Psoas muscle (tissue), 7 donors: ENCODE measurements at regions not wholly inside any gene's neighbourhood (a gene's known extent, or its start where the extent isn't known, plus 50 kb on each side); places are given as distances from the start of the nearest gene placed in this dataset.

Experiments
- ATAC-seq, 4 donors: fragments of 200-7000 bp; cut with Tn5 transposase; one replicate each; pipeline ENCODE4 v1.9.1; 2020; ENCODE audit warnings: moderate library complexity in 3 of 4, mild to moderate bottlenecking in 2 of 4
- DNase-seq, 2 donors: peaks; one replicate each; pipeline ENCODE4 v3.0.0-alpha.2; 2020
- H3K27ac ChIP-seq: fragments of 200-600 bp; one replicate; pipeline ENCODE4 v1.8.0; 2022
- H3K27me3 ChIP-seq, 3 donors: fragments of 200-600 bp in 1 of 3; one replicate each; pipeline versions ENCODE4 v1.6.1 to v1.8.0; 2013 to 2022; ENCODE audit warnings: low read length in 2 of 3, mild to moderate bottlenecking in 2 of 3, moderate library complexity in 1 of 3; ENCODE audit not compliant: insufficient read depth in 3 of 3
- H3K36me3 ChIP-seq, 2 donors: fragments of 200-600 bp in 1 of 2; one replicate each; pipeline versions ENCODE4 v1.6.1 to v1.8.0; 2013 to 2022; ENCODE audit warnings: low read depth in 1 of 2, mild to moderate bottlenecking in 1 of 2, moderate library complexity in 1 of 2; ENCODE audit not compliant: insufficient read depth in 1 of 2
- H3K4me1 ChIP-seq: fragments of 200-600 bp; one replicate; pipeline ENCODE4 v1.8.0; 2022
- H3K4me3 ChIP-seq: fragments of 200-600 bp; one replicate; pipeline ENCODE4 v1.8.0; 2022; ENCODE audit warnings: mild to moderate bottlenecking
- H3K9me3 ChIP-seq: fragments of 200-600 bp; one replicate; pipeline ENCODE4 v1.8.0; 2022
- WGBS, 3 donors: extraction: QIAGEN DNeasy Blood & Tissue Kit; methylation state at CpG; one replicate each; pipeline versions ENCODE4 v1.1.6 to v1.1.7; 2013; 5-methylcytosine and 5-hydroxymethylcytosine counted together
- intact Hi-C, 2 donors: fragments of 100-400 bp; cut with DNase I; formaldehyde crosslinking; loops; one replicate each; pipeline versions ENCODE4 v1.11.0 to v1.14.2; 2022
- TF ChIP-seq, protein P1 (sequence below): fragments of 200-600 bp; IDR thresholded peaks from one replicate; pipeline ENCODE4 v1.8.0; 2022; ENCODE audit warnings: antibody characterized with exemption
- donor health status: healthy with polysubstance abuse.
- donor health status: DM: no; HTN: no; CAD: no; lungs with moderate emphysema.
- donor health status: Bipolar disorder and iron deficiency.
- donor health status: healthy.
- donor health status: DM: yes; HTN: yes; CAD: no.
- donor health status: DM: no; HTN: no; CAD: no.
- donor health status: DM: yes; HTN: yes; CAD: no.

DNA sequence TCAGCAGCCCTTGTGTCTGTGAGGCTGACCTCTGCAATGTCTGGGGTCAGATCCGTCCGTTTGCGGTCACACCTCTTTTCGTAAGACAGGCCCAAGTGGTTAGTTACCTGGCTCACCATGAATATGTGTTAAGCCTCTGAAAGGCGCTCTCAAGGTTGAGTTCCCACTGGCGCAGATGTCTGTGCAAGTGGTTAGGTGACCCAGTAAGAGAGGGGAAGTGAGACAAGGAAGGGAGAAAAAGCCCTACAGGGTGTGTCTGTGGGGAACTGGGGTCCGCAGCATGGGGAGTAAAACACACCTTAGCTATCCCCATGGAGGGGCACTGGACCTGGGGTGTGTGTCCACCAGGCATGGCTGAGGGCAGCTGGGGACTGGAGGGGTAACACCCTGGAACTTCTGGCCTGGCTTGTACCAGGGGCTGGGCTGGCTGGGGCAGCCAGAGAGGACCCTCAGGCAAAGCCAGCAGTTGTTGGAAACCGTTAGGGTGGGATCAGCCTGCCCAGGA is 391.6 kb upstream of the PROK2 start:
- no peaks in the 10 kb centered on the region for H3K27me3 ChIP-seq
- intact Hi-C loops = no loop called here
- ATAC-seq (no peak), DNase-seq (no peak)
- no peak overlapping the region for H3K27ac ChIP-seq
- H3K4me1 ChIP-seq = peaks cover 29% of the 10 kb centered on the region
- TF ChIP-seq, protein P1, sequence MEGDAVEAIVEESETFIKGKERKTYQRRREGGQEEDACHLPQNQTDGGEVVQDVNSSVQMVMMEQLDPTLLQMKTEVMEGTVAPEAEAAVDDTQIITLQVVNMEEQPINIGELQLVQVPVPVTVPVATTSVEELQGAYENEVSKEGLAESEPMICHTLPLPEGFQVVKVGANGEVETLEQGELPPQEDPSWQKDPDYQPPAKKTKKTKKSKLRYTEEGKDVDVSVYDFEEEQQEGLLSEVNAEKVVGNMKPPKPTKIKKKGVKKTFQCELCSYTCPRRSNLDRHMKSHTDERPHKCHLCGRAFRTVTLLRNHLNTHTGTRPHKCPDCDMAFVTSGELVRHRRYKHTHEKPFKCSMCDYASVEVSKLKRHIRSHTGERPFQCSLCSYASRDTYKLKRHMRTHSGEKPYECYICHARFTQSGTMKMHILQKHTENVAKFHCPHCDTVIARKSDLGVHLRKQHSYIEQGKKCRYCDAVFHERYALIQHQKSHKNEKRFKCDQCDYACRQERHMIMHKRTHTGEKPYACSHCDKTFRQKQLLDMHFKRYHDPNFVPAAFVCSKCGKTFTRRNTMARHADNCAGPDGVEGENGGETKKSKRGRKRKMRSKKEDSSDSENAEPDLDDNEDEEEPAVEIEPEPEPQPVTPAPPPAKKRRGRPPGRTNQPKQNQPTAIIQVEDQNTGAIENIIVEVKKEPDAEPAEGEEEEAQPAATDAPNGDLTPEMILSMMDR = no peak
- no peaks in the 10 kb centered on the region for H3K36me3 ChIP-seq
- 87 to 88% (median 87%) methylated on average over 8 of the region's 8 CpGs for WGBS, 3 donors
- H3K4me3 ChIP-seq = no peak overlapping the region
- no peaks in the 10 kb centered on the region for H3K9me3 ChIP-seq

DNA sequence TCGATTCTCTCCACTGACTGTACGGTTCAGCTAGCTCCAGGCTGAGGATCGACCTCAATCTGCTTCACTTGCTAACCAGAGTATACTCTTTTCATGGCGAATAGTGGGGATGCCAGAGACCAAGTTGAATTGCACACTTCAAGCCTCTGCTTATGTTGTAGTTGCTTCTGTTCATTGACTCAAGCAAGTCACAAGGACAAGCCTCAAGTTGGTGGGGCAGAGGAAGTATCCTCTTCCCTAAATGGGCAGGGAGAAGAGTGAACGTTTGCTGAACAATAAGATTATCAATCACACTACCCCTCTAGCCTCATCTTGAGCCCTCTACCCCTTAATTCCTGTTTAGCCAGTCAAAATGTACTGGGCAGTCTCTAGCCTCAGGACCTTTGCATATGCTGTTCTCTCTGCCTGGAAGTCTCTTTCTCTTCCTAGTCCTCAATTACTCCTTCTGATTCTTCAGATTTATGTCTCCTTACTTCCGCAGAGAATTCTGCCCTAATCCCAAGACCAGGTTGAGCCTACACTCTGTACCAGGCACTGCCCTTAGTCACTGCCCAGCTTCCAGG is 390.4 kb upstream of the PROK2 start:
- Histone ChIP-seq H3K4me1 (peaks cover 29% of the 10 kb centered on the region), H3K36me3 (no peaks in the 10 kb centered on the region), H3K27me3 (no peaks in the 10 kb centered on the region), H3K9me3 (no peaks in the 10 kb centered on the region), H3K4me3 (no peak overlapping the region), H3K27ac (no peak overlapping the region)
- TF ChIP-seq, protein P1 = no peak
- intact Hi-C loops = no loop called here
- WGBS, 3 donors = 96 to 97% (median 97%) methylated on average over 6 of the region's 6 CpGs
- no peak for DNase-seq
- no peak for ATAC-seq

DNA sequence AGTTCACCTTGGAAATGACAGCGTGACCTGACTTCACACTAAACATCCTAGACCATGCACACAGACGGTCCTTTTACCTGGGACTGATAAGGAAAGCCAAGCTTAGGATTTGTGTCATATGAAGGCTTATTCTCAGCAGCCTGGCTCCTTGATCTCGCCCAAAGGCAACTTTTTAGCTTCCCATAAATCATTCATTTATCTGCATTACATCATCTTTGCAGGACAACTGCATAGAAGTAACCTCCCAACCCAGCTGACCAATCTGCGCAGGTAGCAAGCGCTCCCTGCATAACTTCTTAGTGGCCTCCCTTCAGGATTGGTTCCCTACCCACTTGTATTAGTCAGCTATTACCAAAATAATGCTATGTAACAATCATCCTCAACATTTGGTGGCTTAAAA is 389.9 kb upstream of the PROK2 start:
- intact Hi-C loops = no loop called here
- Histone ChIP-seq H3K36me3 (no peaks in the 10 kb centered on the region), H3K27me3 (no peaks in the 10 kb centered on the region), H3K9me3 (no peaks in the 10 kb centered on the region), H3K4me3 (no peak overlapping the region), H3K27ac (no peak overlapping the region), H3K4me1 (peaks cover 29% of the 10 kb centered on the region)
- no peak for ATAC-seq
- no peak for DNase-seq
- TF ChIP-seq, protein P1 = no peak
- 76 to 94% (median 87%) methylated on average over 5 of the region's 5 CpGs for WGBS, 3 donors

DNA sequence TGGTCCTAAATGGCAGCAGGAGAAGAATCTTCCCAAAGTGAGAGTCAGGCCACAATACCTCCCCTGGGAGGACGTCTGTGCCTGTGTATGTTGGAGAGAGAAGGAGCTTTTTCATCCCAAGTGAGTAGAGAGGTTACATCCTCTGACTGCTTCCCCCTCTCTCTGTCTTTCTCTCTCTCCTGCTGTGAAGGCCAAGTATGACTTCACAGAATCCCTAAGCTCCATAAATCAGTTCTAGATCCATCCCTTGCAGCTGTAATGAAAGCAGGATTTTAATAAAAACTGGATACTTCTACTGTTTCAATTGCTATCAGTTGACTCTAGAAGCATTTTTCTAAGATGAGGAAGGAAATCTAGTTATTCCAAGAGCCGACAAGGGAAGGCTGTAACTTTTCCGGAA is 389.1 kb upstream of the PROK2 start:
- intact Hi-C loops = no loop called here
- peaks cover 29% of the 10 kb centered on the region for H3K4me1 ChIP-seq
- no peaks in the 10 kb centered on the region for H3K9me3 ChIP-seq
- H3K36me3 ChIP-seq = no peaks in the 10 kb centered on the region
- H3K4me3 ChIP-seq = no peak overlapping the region
- ATAC-seq = no peak
- WGBS, 3 donors = 29 to 54% (median 44%) methylated on average over 3 of the region's 3 CpGs
- no peaks in the 10 kb centered on the region for H3K27me3 ChIP-seq
- no peak overlapping the region for H3K27ac ChIP-seq
- TF ChIP-seq, protein P1 = no peak
- DNase-seq = no peak

DNA sequence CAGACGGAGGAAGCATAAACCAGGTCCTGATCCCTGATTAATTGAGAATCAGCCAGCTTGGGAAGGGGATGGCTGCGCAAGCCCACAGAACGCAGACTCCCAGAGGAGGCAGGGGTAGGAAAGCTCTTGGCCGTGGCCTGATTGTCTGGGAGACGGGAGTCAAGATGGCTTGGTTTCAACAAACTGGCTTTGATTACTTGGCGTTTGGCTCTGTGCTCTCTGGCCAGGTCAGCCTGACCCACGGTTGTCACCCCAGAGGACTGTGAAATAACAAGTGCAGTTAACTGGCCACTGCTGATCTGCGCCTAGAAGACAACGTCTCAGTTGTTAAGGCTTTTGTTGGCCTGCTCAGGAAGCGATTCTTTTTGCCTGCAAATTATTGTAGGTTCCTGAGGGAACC is 387.0 kb upstream of the PROK2 start:
- H3K4me3 ChIP-seq = no peak overlapping the region

More for the DNA sequence above, 387.0 kb upstream of the PROK2 start:
- 11 to 33% (median 21%) methylated on average over 10 of the region's 10 CpGs for WGBS, 3 donors
- H3K27ac ChIP-seq = peak overlapping the region; percentile 14
- no peaks in the 10 kb centered on the region for H3K36me3 ChIP-seq
- H3K27me3 ChIP-seq = no peaks in the 10 kb centered on the region
- intact Hi-C loops = no loop called here
- H3K4me1 ChIP-seq = peaks cover 23% of the 10 kb centered on the region
- H3K9me3 ChIP-seq = no peaks in the 10 kb centered on the region
- TF ChIP-seq, protein P1 = no peak
- peak; percentile 58 to 86 (median 70) for ATAC-seq
- DNase-seq = peak; percentile 44 to 75
